Vagina (tissue), 2 donors: ENCODE measurements at regions not wholly inside any gene's neighbourhood (a gene's known extent, or its start where the extent isn't known, plus 50 kb on each side); places are given as distances from the start of the nearest gene placed in this dataset.

ENCODE experiments used
- CTCF ChIP-seq, 3 experiments: fragments of 450-650 bp in 2 of 3; fragments of 200-600 bp in 1 of 3; sonication (generic) in 1 of 3; IDR thresholded peaks; one replicate each; pipeline ENCODE4 v1.5.1; 2017 to 2019; ENCODE audit warnings: antibody characterized with exemption in 3 of 3, mild to moderate bottlenecking in 2 of 3, moderate library complexity in 2 of 3
- POLR2A ChIP-seq, 2 donors: fragments of 450-650 bp; IDR thresholded peaks; one replicate each; pipeline ENCODE4 v1.6.1; 2017; ENCODE audit warnings: antibody characterized with exemption in 2 of 2, mild to moderate bottlenecking in 2 of 2, moderate library complexity in 2 of 2
- POLR2AphosphoS5 ChIP-seq, 2 donors: sonication (generic); formaldehyde crosslinking; IDR thresholded peaks; one replicate each; pipeline ENCODE4 v1.9.0; 2017; ENCODE audit warnings: antibody characterized with exemption in 2 of 2, mild to moderate bottlenecking in 2 of 2, low read depth in 1 of 2; ENCODE audit not compliant: insufficient read depth in 1 of 2

GRCh38 chr3:34669490-34669889, 871.1 kb downstream of the PDCD6IP start:
- no peak for TF ChIP-seq CTCF (IDR thresholded peaks at IDR 0.05)
- no peak for TF ChIP-seq POLR2A (IDR thresholded peaks at IDR 0.05)
- TF ChIP-seq POLR2AphosphoS5 (IDR thresholded peaks at IDR 0.05; ENCODE audit: insufficient read depth in 1 of 2, low read depth in 1 of 2) = no peak
